ENCODE measurements at regions not wholly inside any gene's neighbourhood (a gene's known extent, or its start where the extent isn't known, plus 50 kb on each side); places are given as distances from the start of the nearest gene placed in this dataset.

DNA sequence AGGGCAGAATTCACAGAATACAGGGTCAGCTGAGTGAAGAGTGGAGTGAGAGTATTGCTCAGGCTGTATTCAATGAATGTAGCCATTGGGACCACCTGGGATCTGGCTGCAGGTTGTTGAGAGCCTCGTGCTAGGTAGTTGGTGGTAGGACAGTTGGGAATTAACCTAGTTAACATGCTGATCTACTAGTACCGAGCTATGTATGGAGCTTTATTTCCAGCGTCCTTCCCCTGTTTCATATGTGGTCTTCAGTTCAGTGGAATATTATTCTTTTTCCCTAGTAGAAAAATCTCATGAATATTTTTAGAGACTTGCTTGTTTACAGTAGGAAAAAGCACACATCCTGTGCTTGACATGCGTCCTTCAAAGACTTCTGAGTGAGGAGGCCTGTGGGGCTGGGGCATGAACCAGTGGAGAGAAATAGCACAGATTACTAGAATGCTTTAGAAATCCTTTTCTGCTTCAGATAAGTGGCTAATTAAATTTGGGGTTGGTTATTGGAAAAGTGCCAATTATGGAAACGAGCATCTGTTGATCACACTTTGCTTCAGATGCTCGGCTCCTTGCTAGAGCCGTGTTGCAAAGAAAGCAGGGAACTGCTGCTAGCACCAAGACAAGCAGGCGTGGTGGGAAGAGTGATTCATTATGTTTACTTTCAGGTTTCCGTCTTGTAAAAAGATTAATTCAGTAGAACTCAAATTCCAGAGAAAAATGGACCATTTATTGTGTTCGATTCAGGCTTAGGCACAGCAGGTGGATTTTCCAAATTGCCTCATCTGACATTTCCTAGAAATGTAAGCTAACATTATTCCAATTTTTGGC, 53.6 kb downstream of the ARF6 start:
- no peak overlapping the region for H4K8ac ChIP-seq (ENCODE audit: extremely low read depth, insufficient read depth, low read length)
- POLR2A ChIA-PET (ENCODE audit: partially characterized antibody) = no interaction called here
- H2AK5ac ChIP-seq (ENCODE audit: low read depth, low read length) = no peak overlapping the region
- DNase-seq (ENCODE audit: low read depth in 1 of 2, low spot score in 2 of 2) (no peak), FAIRE-seq (no peak)
- H3K56ac ChIP-seq (replicated peaks; ENCODE audit: insufficient read length, low read depth, low read length) = no peak overlapping the region
- H3K36me3 ChIP-seq (ENCODE audit: control insufficient read depth in 2 of 4, insufficient read depth in 4 of 4, low read length in 3 of 4) = no peaks in the 10 kb centered on the region
- no peak for TF ChIP-seq RNF2 (IDR thresholded peaks at IDR 0.05; ENCODE audit: borderline replicate concordance, low read depth, low read length, missing control alignments, poor library complexity, severe bottlenecking)
- no peaks in the 10 kb centered on the region for H3K27me3 ChIP-seq (replicated peaks in 1 of 4; ENCODE audit: control insufficient read depth in 3 of 4, extremely low read depth in 1 of 4, insufficient read depth in 3 of 4, low read length in 3 of 4)
- no peak overlapping the region for H2BK20ac ChIP-seq (ENCODE audit: low read length)
- no peak overlapping the region for H3K4me3 ChIP-seq (ENCODE audit: extremely low read depth in 1 of 4, insufficient read depth in 2 of 4, low read depth in 3 of 4, low read length in 4 of 4)
- WGBS, 2 experiments (ENCODE audit: extremely low coverage in 1 of 2, insufficient coverage in 1 of 2, insufficient read length in 1 of 2, insufficient replicate concordance in 2 of 2, low coverage in 1 of 2, low lambda C conversion rate in 2 of 2, missing lambda C conversion rate in 1 of 2) = 82% methylated on average over 10 of the region's 10 CpGs; no CpG with 5 or more reads in 1 of the 2 experiments
- no peaks in the 10 kb centered on the region for H3K4me1 ChIP-seq (replicated peaks in 1 of 4; ENCODE audit: control insufficient read depth in 3 of 4, insufficient read depth in 4 of 4, low read length in 3 of 4)
- H3K27ac ChIP-seq (ENCODE audit: low read depth, low read length) = no peak overlapping the region
- no peak overlapping the region for H3K23ac ChIP-seq (ENCODE audit: insufficient read length)
- no peaks in the 10 kb centered on the region for H3K9me3 ChIP-seq (ENCODE audit: insufficient read depth in 2 of 2, low read depth in 1 of 2, low read length in 1 of 2)
- H3K79me1 ChIP-seq (ENCODE audit: low read depth, low read length) = no peaks in the 10 kb centered on the region
- H3K23me2 ChIP-seq (ENCODE audit: low read depth, low read length) = no peaks in the 10 kb centered on the region
- no peak overlapping the region for H3K9ac ChIP-seq (replicated peaks in 1 of 4; ENCODE audit: extremely low read depth in 1 of 4, low read depth in 3 of 4, low read length in 3 of 4)
- no peak overlapping the region for H2BK15ac ChIP-seq (ENCODE audit: low read length)
- no peak overlapping the region for H3K4ac ChIP-seq (replicated peaks; ENCODE audit: insufficient read length, low read depth, low read length)
- H4K91ac ChIP-seq (replicated peaks; ENCODE audit: insufficient read length, low read length) = no peak overlapping the region
- no peak overlapping the region for H4K5ac ChIP-seq (ENCODE audit: insufficient read length, low read depth, low read length)
- no peak overlapping the region for H2BK5ac ChIP-seq (ENCODE audit: low read depth, low read length)
- H2BK120ac ChIP-seq (replicated peaks; ENCODE audit: low read depth, low read length) = no peak overlapping the region
- H2AFZ ChIP-seq (ENCODE audit: low read length) = peak overlapping the region; percentile 69; the same call in 1 of the 2 replicates
- no peak overlapping the region for H3K4me2 ChIP-seq (ENCODE audit: insufficient read depth in 1 of 2, low read depth in 2 of 2, low read length in 2 of 2)
- no peak overlapping the region for H2BK12ac ChIP-seq (ENCODE audit: low read depth, low read length)
- H3K14ac ChIP-seq (ENCODE audit: insufficient read length) = no peak overlapping the region
- CTCF ChIA-PET (ENCODE audit: partially characterized antibody) = interaction anchor here (1.4 kb wide), 1 partner anchor 67 kb away, joined by 3 read pairs; no protein-coding TSS in a partner anchor
- H3K79me2 ChIP-seq (ENCODE audit: control insufficient read depth in 1 of 2, insufficient read depth in 2 of 2, low read length in 2 of 2) = no peaks in the 10 kb centered on the region
- no peaks in the 10 kb centered on the region for H4K20me1 ChIP-seq (replicated peaks in 1 of 2; ENCODE audit: control insufficient read depth in 1 of 2, insufficient read depth in 2 of 2, low read length in 2 of 2)
- no peak overlapping the region for H3K18ac ChIP-seq (ENCODE audit: extremely low read depth, low read length)

Data from H1 (cell line).